ENCODE measurements at regions not wholly inside any gene's neighbourhood (a gene's known extent, or its start where the extent isn't known, plus 50 kb on each side); places are given as distances from the start of the nearest gene placed in this dataset.

GRCh38 chr12:81953541-81953940, 194.4 kb upstream of the PPFIA2 start:
- TF ChIP-seq YY1 (IDR thresholded peaks at IDR 0.05; ENCODE audit: insufficient read depth, insufficient read length) = no peak
- TF ChIP-seq SUZ12 (IDR thresholded peaks at IDR 0.05; ENCODE audit: extremely low read depth, insufficient read depth, insufficient read length) = no peak
- no peak for TF ChIP-seq ZNF274 (IDR thresholded peaks at IDR 0.05; ENCODE audit: low read depth, low read length)
